HG03565 (cell line): ENCODE measurements at regions not wholly inside any gene's neighbourhood (a gene's known extent, or its start where the extent isn't known, plus 50 kb on each side); places are given as distances from the start of the nearest gene placed in this dataset.

Source experiments
- ATAC-seq: cut with Tn5 transposase; IDR thresholded peaks from one replicate; pipeline ENCODE4 v1.9.1; 2021; ENCODE audit warnings: mild to moderate bottlenecking, moderate library complexity; ENCODE audit not compliant: unreplicated experiment

GRCh38 chr18:6465281-6465680 is 50.6 kb upstream of the L3MBTL4 start:
- no peak for ATAC-seq

GRCh38 chr18:6476190-6476589 is 61.5 kb upstream of the L3MBTL4 start:
- no peak for ATAC-seq

- no peak for ATAC-seq
Observed at GRCh38 chr18:6476880-6477279, 62.2 kb upstream of the L3MBTL4 start.

- no peak for ATAC-seq
Observed at GRCh38 chr18:6478121-6478520, 63.4 kb upstream of the L3MBTL4 start.

- no peak for ATAC-seq
Observed at GRCh38 chr18:6479699-6480098, 65.0 kb upstream of the L3MBTL4 start.

GRCh38 chr18:6482198-6482977 is 67.7 kb upstream of the L3MBTL4 start:
- peak; percentile 70 for ATAC-seq

GRCh38 chr18:6484659-6485058 is 69.9 kb upstream of the L3MBTL4 start:
- no peak for ATAC-seq

- ATAC-seq: no peak
Observed at GRCh38 chr18:6486313-6486712, 71.6 kb upstream of the L3MBTL4 start.

- no peak for ATAC-seq
Observed at GRCh38 chr18:6486764-6487426, 72.2 kb upstream of the L3MBTL4 start.

- ATAC-seq: no peak
Observed at GRCh38 chr18:6487968-6488367, 73.3 kb upstream of the L3MBTL4 start.

- ATAC-seq: no peak
Observed at GRCh38 chr18:6488956-6489355, 74.2 kb upstream of the L3MBTL4 start.

- no peak for ATAC-seq
Observed at GRCh38 chr18:6489977-6490376, 75.3 kb upstream of the L3MBTL4 start.

GRCh38 chr18:6493194-6493593 is 78.5 kb upstream of the L3MBTL4 start:
- ATAC-seq: no peak

GRCh38 chr18:6495536-6495935 is 80.8 kb upstream of the L3MBTL4 start:
- no peak for ATAC-seq

- ATAC-seq: no peak
Observed at GRCh38 chr18:6497543-6497942, 82.8 kb upstream of the L3MBTL4 start.

- ATAC-seq: no peak
Observed at GRCh38 chr18:6498289-6498856, 83.7 kb upstream of the L3MBTL4 start.

GRCh38 chr18:6504605-6505497 is 90.1 kb upstream of the L3MBTL4 start:
- no peak for ATAC-seq

GRCh38 chr18:6505498-6505875 is 90.8 kb upstream of the L3MBTL4 start:
- ATAC-seq: no peak

GRCh38 chr18:6509417-6509816 is 94.7 kb upstream of the L3MBTL4 start:
- no peak for ATAC-seq

- ATAC-seq: no peak
Observed at GRCh38 chr18:6509832-6510231, 95.1 kb upstream of the L3MBTL4 start.

GRCh38 chr18:6520901-6521300 is 106.2 kb upstream of the L3MBTL4 start:
- ATAC-seq: no peak
